GM19328 (cell line): ENCODE measurements at regions not wholly inside any gene's neighbourhood (a gene's known extent, or its start where the extent isn't known, plus 50 kb on each side); places are given as distances from the start of the nearest gene placed in this dataset.
"Not testable (repeated sequence)": the region's sequence is repeated elsewhere in the genome, so short reads cannot be mapped to it uniquely, and the experiment has no call there.

ENCODE experiments used
- ATAC-seq: cut with Tn5 transposase; IDR thresholded peaks from one replicate; pipeline ENCODE4 v1.9.1; 2021; ENCODE audit warnings: mild to moderate bottlenecking, moderate library complexity; ENCODE audit not compliant: unreplicated experiment

GRCh38 chr6:144429753-144430152, 144.6 kb downstream of the UTRN start:
- no peak for ATAC-seq

- ATAC-seq = not testable (repeated sequence)
Observed at GRCh38 chr6:144433446-144433845, 148.3 kb downstream of the UTRN start.

- no peak for ATAC-seq
Observed at GRCh38 chr6:144434308-144434990, 149.3 kb downstream of the UTRN start.

GRCh38 chr6:144435602-144436426, 150.7 kb downstream of the UTRN start:
- ATAC-seq = no peak

GRCh38 chr6:144437105-144437504, 152.0 kb downstream of the UTRN start:
- ATAC-seq = no peak

GRCh38 chr6:144438103-144438502, 153.0 kb downstream of the UTRN start:
- no peak for ATAC-seq

GRCh38 chr6:144439016-144439415, 153.9 kb downstream of the UTRN start:
- ATAC-seq = no peak

GRCh38 chr6:144441801-144442200, 156.7 kb downstream of the UTRN start:
- not testable (repeated sequence) for ATAC-seq

GRCh38 chr6:144443157-144443556, 158.0 kb downstream of the UTRN start:
- ATAC-seq = no peak

GRCh38 chr6:144447472-144447871, 162.3 kb downstream of the UTRN start:
- no peak for ATAC-seq

- no peak for ATAC-seq
Observed at GRCh38 chr6:144449218-144449617, 164.1 kb downstream of the UTRN start.

- no peak for ATAC-seq
Observed at GRCh38 chr6:144449911-144450597, 164.9 kb downstream of the UTRN start.

- peak; percentile 70 for ATAC-seq
Observed at GRCh38 chr6:144460327-144461095, 175.4 kb downstream of the UTRN start.

GRCh38 chr6:144462058-144462457, 176.9 kb downstream of the UTRN start:
- ATAC-seq = no peak

GRCh38 chr6:144466716-144467115, 181.6 kb downstream of the UTRN start:
- no peak for ATAC-seq

GRCh38 chr6:144467172-144467762, 182.1 kb downstream of the UTRN start:
- ATAC-seq = no peak

- ATAC-seq = no peak
Observed at GRCh38 chr6:144467921-144468320, 182.8 kb downstream of the UTRN start.

- no peak for ATAC-seq
Observed at GRCh38 chr6:144468709-144469108, 183.6 kb downstream of the UTRN start.

GRCh38 chr6:144469144-144469575, 184.0 kb downstream of the UTRN start:
- ATAC-seq = peak; percentile 69

GRCh38 chr6:144470201-144470600, 185.1 kb downstream of the UTRN start:
- not testable (repeated sequence) for ATAC-seq
